ENCODE measurements at regions not wholly inside any gene's neighbourhood (a gene's known extent, or its start where the extent isn't known, plus 50 kb on each side); places are given as distances from the start of the nearest gene placed in this dataset.

DNA sequence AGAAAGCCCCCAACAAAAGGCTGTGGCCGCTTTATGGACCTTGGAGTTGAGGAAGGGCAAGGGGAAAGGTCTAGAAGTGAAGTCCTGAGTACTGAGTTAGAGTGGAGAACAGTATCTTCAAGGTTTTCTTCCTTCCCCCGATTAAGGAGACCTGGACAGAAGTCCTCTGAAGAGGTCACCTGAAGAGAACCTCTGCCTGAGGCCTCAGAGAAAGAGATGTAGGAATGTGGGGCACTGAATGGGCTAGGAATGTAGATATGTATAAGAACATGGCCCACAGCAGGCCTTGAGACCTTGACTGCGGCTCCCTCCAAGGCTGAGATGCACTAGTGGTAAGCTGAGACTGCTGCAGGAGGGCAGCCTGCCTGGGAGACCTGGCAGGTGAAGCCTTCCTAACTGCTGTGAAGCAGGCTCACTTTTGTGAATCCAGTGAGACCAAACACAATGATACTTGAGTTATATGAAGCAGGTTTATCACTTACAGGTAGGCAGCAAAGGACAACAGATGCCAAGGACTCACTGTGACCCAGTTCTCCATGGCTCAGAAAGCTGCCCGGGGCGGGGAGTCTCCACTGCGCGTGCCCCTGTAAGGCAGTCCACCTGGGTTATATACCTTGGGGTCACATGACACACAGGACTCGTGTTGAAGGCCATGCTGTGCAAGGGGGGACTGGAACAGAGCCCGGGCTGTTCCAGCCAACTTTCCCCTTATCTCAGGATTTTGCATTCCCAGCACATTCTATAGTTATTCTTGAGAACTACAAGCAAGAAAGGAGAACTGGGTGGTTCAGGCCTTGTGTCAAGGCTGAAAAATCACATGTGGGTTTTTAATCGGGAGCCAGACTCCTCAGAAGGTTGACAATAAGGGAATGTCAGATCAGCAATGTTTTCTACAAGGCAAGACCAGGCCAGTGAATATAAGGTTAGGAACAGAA is 78.8 kb upstream of the PPM1J start:
- ChIA-PET CTCF (interaction anchor here (1.4 to 2.5 kb wide), 4 partner anchors 10 to 78 kb away, joined by 4 to 12 read pairs (median 10); partner anchors contain the start of gene PPM1J), POLR2A (no interaction called here)
- intact Hi-C loops (cut with micrococcal nuclease), result no loop called here
- H3K4me1 Mint-ChIP-seq (ENCODE audit: insufficient read depth, unreplicated experiment), result no peaks in the 10 kb centered on the region
- H3K9me3 Mint-ChIP-seq (ENCODE audit: unreplicated experiment), result no peaks in the 10 kb centered on the region
- no peak for TF ChIP-seq CTCF (IDR thresholded peaks at IDR 0.05; ENCODE audit: unreplicated experiment)
- no peaks in the 10 kb centered on the region for H3K27me3 Mint-ChIP-seq (ENCODE audit: insufficient read depth, unreplicated experiment)
- no peak for DNase-seq (ENCODE audit: unreplicated experiment)
- H3K36me3 Mint-ChIP-seq (ENCODE audit: insufficient read depth, unreplicated experiment), result no peaks in the 10 kb centered on the region
- H3K27ac Mint-ChIP-seq (ENCODE audit: low read depth, unreplicated experiment), result no peak overlapping the region
- BruUV-seq (replicated peaks), result no TSS peak
- H3K4me3 Mint-ChIP-seq (ENCODE audit: unreplicated experiment), result no peak overlapping the region

DNA sequence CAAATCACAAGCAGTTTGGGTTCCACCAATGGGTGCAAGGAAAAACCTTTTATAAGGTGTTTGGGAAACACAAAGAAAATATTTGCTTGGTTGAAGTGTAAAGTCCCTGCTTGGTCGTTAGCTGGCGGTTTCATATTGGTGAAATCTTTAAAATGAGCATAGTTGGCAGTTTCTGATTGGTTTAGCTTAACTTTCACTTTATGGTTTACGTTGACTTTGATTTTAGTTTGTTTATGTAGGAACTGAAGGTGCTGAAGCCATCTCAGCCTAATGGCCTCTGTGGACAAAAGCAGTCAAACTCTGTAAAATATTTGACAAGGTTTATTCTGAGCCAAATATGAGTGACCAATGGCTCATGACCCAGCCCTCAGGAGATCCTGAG is 76.6 kb upstream of the PPM1J start:
- no peaks in the 10 kb centered on the region for H3K27me3 Mint-ChIP-seq (ENCODE audit: insufficient read depth, unreplicated experiment)
- CTCF ChIA-PET, result interaction anchor here (0.7 to 8.9 kb wide), 4 partner anchors 17 to 1502 kb away, joined by 3 to 70 read pairs (median 7); partner anchors contain the start of genes LRIG2 and PPM1J
- H3K9me3 Mint-ChIP-seq (ENCODE audit: unreplicated experiment), result no peaks in the 10 kb centered on the region
- intact Hi-C loops (cut with micrococcal nuclease), result no loop called here
- no peak overlapping the region for H3K27ac Mint-ChIP-seq (ENCODE audit: low read depth, unreplicated experiment)
- no peak for DNase-seq (ENCODE audit: unreplicated experiment)
- POLR2A ChIA-PET, result no interaction called here
- H3K36me3 Mint-ChIP-seq (ENCODE audit: insufficient read depth, unreplicated experiment), result no peaks in the 10 kb centered on the region
- H3K4me1 Mint-ChIP-seq (ENCODE audit: insufficient read depth, unreplicated experiment), result no peaks in the 10 kb centered on the region
- TF ChIP-seq CTCF (IDR thresholded peaks at IDR 0.05; ENCODE audit: unreplicated experiment), result no peak
- no peak overlapping the region for H3K4me3 Mint-ChIP-seq (ENCODE audit: unreplicated experiment)
- no TSS peak for BruUV-seq (replicated peaks)

DNA sequence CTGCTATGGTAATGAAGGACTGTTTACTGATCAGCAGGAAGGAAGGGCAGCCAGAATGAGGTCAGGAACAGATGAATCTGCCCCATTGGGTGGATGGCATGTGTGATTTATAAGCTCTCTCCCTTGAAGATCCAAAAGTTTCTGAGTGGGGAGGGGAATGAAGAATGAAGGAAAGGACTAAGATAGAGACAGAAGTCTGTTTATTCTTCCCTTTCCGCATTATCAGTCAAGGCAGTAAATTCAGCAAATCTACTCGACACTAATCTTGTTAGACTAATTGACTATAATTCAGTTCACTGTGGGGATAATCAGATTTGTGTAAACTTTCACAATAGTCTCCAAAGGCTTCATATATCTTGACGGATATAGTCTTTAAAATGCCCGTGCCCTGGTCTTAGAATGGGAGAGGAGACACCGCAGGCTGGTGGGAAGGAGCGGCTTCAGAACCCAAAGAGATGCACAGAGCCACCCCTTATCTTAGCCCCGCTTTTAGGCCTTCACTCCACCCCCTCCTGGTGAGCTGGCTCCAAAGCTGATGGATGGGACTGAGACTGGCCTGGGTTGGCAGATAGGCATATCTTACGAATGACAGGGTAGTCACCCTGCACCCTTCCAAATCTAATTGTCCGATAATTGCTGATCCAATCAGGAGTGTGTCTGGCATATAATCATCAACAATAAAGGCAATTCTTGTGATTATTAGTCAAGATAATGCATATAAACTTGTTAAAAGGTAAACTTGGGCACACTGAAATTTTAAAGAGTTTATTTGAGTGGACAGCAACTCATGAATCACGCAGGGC is 76.0 kb upstream of the PPM1J start:
- Mint-ChIP-seq H3K36me3 (ENCODE audit: insufficient read depth, unreplicated experiment) (no peaks in the 10 kb centered on the region), H3K27ac (ENCODE audit: low read depth, unreplicated experiment) (no peak overlapping the region), H3K4me3 (ENCODE audit: unreplicated experiment) (no peak overlapping the region), H3K27me3 (ENCODE audit: insufficient read depth, unreplicated experiment) (no peaks in the 10 kb centered on the region), H3K9me3 (ENCODE audit: unreplicated experiment) (no peaks in the 10 kb centered on the region), H3K4me1 (ENCODE audit: insufficient read depth, unreplicated experiment) (no peaks in the 10 kb centered on the region)
- CTCF ChIA-PET, result interaction anchor here (0.8 to 8.9 kb wide), 7 partner anchors 10 to 74 kb away, joined by 3 to 70 read pairs (median 5); partner anchors contain the start of gene PPM1J
- intact Hi-C loops (cut with micrococcal nuclease), result no loop called here
- DNase-seq (ENCODE audit: unreplicated experiment), result no peak
- BruUV-seq (replicated peaks), result no TSS peak
- TF ChIP-seq CTCF (IDR thresholded peaks at IDR 0.05; ENCODE audit: unreplicated experiment), result no peak
- POLR2A ChIA-PET, result no interaction called here

DNA sequence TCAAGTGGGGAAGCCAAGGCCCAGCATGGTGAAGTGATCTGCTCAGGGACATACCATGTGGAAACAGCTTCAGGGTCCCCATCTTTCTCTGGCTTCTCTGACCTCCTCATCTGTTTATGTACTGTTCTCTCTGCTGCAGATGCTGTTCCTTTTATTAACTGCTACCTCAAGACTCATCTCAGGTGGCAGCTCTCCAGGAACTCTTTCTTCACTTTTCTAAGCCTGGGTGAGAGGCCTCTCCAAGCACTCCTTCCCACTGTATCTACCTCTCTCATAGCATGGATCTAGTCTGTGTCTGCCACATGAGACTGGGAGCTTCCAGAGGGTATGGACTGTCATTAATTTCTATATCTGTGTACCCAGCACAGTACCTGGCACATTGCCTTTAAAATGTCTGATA is 73.4 kb upstream of the PPM1J start:
- no peak for TF ChIP-seq CTCF (IDR thresholded peaks at IDR 0.05; ENCODE audit: unreplicated experiment)
- no peak overlapping the region for H3K4me3 Mint-ChIP-seq (ENCODE audit: unreplicated experiment)
- intact Hi-C loops (cut with micrococcal nuclease), result no loop called here
- ChIA-PET CTCF (interaction anchor here (1.2 to 8.9 kb wide), 4 partner anchors 8 to 284 kb away, joined by 4 to 70 read pairs (median 10); partner anchors contain the start of genes LRIG2 and PPM1J), POLR2A (interaction anchor here (1.3 kb wide), 2 partner anchors 10 to 17 kb away, joined by 3 read pairs; no protein-coding TSS in a partner anchor)
- BruUV-seq (replicated peaks), result no TSS peak
- H3K27me3 Mint-ChIP-seq (ENCODE audit: insufficient read depth, unreplicated experiment), result no peaks in the 10 kb centered on the region
- H3K9me3 Mint-ChIP-seq (ENCODE audit: unreplicated experiment), result no peaks in the 10 kb centered on the region
- H3K4me1 Mint-ChIP-seq (ENCODE audit: insufficient read depth, unreplicated experiment), result no peaks in the 10 kb centered on the region
- no peak overlapping the region for H3K27ac Mint-ChIP-seq (ENCODE audit: low read depth, unreplicated experiment)
- H3K36me3 Mint-ChIP-seq (ENCODE audit: insufficient read depth, unreplicated experiment), result no peaks in the 10 kb centered on the region
- peak; percentile 19 for DNase-seq (ENCODE audit: unreplicated experiment)

Data from MCF 10A (cell line).